Uterus (tissue), 3 donors: ENCODE measurements at regions not wholly inside any gene's neighbourhood (a gene's known extent, or its start where the extent isn't known, plus 50 kb on each side); places are given as distances from the start of the nearest gene placed in this dataset.

Source experiments
- DNase-seq, 2 donors: peaks; one replicate each; pipeline ENCODE4 v3.0.0-alpha.2; 2019 to 2020
- H3K27ac ChIP-seq, 2 donors: fragments of 200-600 bp; sonication (generic); 1 replicate in 1 of 2; 2 replicates in 1 of 2; pipeline ENCODE4 v1.5.1; 2016 to 2018
- H3K27me3 ChIP-seq, 2 donors: fragments of 200-600 bp; sonication (generic); one replicate each; pipeline ENCODE4 v1.5.1; 2018 to 2019; ENCODE audit warnings: control low read depth in 1 of 2
- H3K36me3 ChIP-seq, 2 donors: fragments of 200-600 bp; sonication (generic); one replicate each; pipeline ENCODE4 v1.5.1; 2019; ENCODE audit warnings: control low read depth in 1 of 2
- H3K4me1 ChIP-seq, 2 donors: fragments of 200-600 bp; sonication (generic); one replicate each; pipeline ENCODE4 v1.5.1; 2018 to 2019; ENCODE audit warnings: control low read depth in 1 of 2
- H3K4me3 ChIP-seq, 2 donors: fragments of 200-600 bp; sonication (generic); 1 replicate in 1 of 2; 2 replicates in 1 of 2; pipeline ENCODE4 v1.5.1; 2018 to 2019; ENCODE audit warnings: mild to moderate bottlenecking in 1 of 2
- H3K9me3 ChIP-seq, 2 donors: fragments of 200-600 bp; sonication (generic); one replicate each; pipeline ENCODE4 v1.5.1; 2019; ENCODE audit warnings: control low read depth in 1 of 2
- CTCF ChIP-seq, 4 experiments: fragments of 200-600 bp in 2 of 4; fragments of 450-650 bp in 2 of 4; sonication (generic) in 2 of 4; IDR thresholded peaks; one replicate each; pipeline ENCODE4 v1.5.1; 2016 to 2019; ENCODE audit warnings: antibody characterized with exemption in 4 of 4, mild to moderate bottlenecking in 2 of 4, moderate library complexity in 1 of 4
- POLR2A ChIP-seq, 2 donors: fragments of 450-650 bp; IDR thresholded peaks; one replicate each; pipeline ENCODE4 v1.6.1; 2016; ENCODE audit warnings: antibody characterized with exemption in 2 of 2, mild to moderate bottlenecking in 1 of 2, moderate library complexity in 1 of 2
- intact Hi-C: fragments of 100-400 bp; cut with DNase I; formaldehyde crosslinking; loops from one replicate; pipeline ENCODE4 v1.15.1; 2023; ENCODE audit warnings: low total_unique reads
- donor health status: DM: yes; HTN: yes; CAD: no.

- intact Hi-C loops: no loop called here
- no peak for DNase-seq
- no peaks in the 10 kb centered on the region for H3K36me3 ChIP-seq
- no peaks in the 10 kb centered on the region for H3K4me1 ChIP-seq
- no peaks in the 10 kb centered on the region for H3K9me3 ChIP-seq
- no peak overlapping the region for H3K4me3 ChIP-seq
- H3K27me3 ChIP-seq: no peaks in the 10 kb centered on the region
- TF ChIP-seq CTCF (IDR thresholded peaks at IDR 0.05): no peak
- no peak for TF ChIP-seq POLR2A (IDR thresholded peaks at IDR 0.05)
- H3K27ac ChIP-seq: peak overlapping the region in 1 of 2 donors; percentile 41
Observed at GRCh38 chr1:221605569-221605968, 136.3 kb downstream of the DUSP10 start.

GRCh38 chr1:221606256-221606655, 135.6 kb downstream of the DUSP10 start:
- intact Hi-C loops: no loop called here
- TF ChIP-seq CTCF (IDR thresholded peaks at IDR 0.05) (no peak), POLR2A (IDR thresholded peaks at IDR 0.05) (no peak)
- no peak overlapping the region for H3K4me3 ChIP-seq
- DNase-seq: no peak
- no peaks in the 10 kb centered on the region for H3K9me3 ChIP-seq
- H3K36me3 ChIP-seq: no peaks in the 10 kb centered on the region
- no peaks in the 10 kb centered on the region for H3K27me3 ChIP-seq
- no peaks in the 10 kb centered on the region for H3K4me1 ChIP-seq
- H3K27ac ChIP-seq: peak overlapping the region; percentile 41 to 54

GRCh38 chr1:221608835-221609320, 133.0 kb downstream of the DUSP10 start:
- DNase-seq: no peak
- Histone ChIP-seq H3K36me3 (no peaks in the 10 kb centered on the region), H3K4me1 (no peaks in the 10 kb centered on the region), H3K4me3 (no peak overlapping the region), H3K27ac (no peak overlapping the region), H3K9me3 (no peaks in the 10 kb centered on the region), H3K27me3 (no peaks in the 10 kb centered on the region)
- intact Hi-C loops: no loop called here
- TF ChIP-seq CTCF (IDR thresholded peaks at IDR 0.05) (no peak), POLR2A (IDR thresholded peaks at IDR 0.05) (no peak)

- H3K27ac ChIP-seq: no peak overlapping the region
- no peak for DNase-seq
- intact Hi-C loops: no loop called here
- no peaks in the 10 kb centered on the region for H3K27me3 ChIP-seq
- no peak overlapping the region for H3K4me3 ChIP-seq
- TF ChIP-seq POLR2A (IDR thresholded peaks at IDR 0.05) (no peak), CTCF (IDR thresholded peaks at IDR 0.05) (no peak)
- H3K36me3 ChIP-seq: no peaks in the 10 kb centered on the region
- no peaks in the 10 kb centered on the region for H3K4me1 ChIP-seq
- H3K9me3 ChIP-seq: no peaks in the 10 kb centered on the region
Observed at GRCh38 chr1:221611656-221612046, 130.2 kb downstream of the DUSP10 start.

- TF ChIP-seq CTCF (IDR thresholded peaks at IDR 0.05): no peak
- TF ChIP-seq POLR2A (IDR thresholded peaks at IDR 0.05): no peak
- Histone ChIP-seq H3K4me1 (no peaks in the 10 kb centered on the region), H3K27me3 (no peaks in the 10 kb centered on the region), H3K27ac (peak overlapping the region; percentile 59 to 71), H3K4me3 (no peak overlapping the region), H3K9me3 (no peaks in the 10 kb centered on the region), H3K36me3 (no peaks in the 10 kb centered on the region)
- DNase-seq: peak; percentile 83 to 85
- intact Hi-C loops: no loop called here
Observed at GRCh38 chr1:221612047-221612777, 129.7 kb downstream of the DUSP10 start.
